SK-N-SH treated with all-trans-retinoic acid at 6 μM for 48 hours (cell line): ENCODE measurements at regions not wholly inside any gene's neighbourhood (a gene's known extent, or its start where the extent isn't known, plus 50 kb on each side); places are given as distances from the start of the nearest gene placed in this dataset.

Experiments used
- ATAC-seq: fragments of 200-7000 bp; cut with Tn5 transposase; 3 replicates; pipeline ENCODE4 v1.9.1; 2020; ENCODE audit warnings: mild to moderate bottlenecking, moderate library complexity
- ARNTL ChIP-seq: fragments of 450-650 bp; formaldehyde crosslinking; IDR thresholded peaks from 2 replicates; pipeline ENCODE4 v1.5.0; 2020; ENCODE audit warnings: low read depth, mild to moderate bottlenecking, moderate library complexity, borderline replicate concordance
- BACH2 ChIP-seq: fragments of 250-450 bp; sonication (Bioruptor Pico); IDR thresholded peaks from 2 replicates; pipeline ENCODE4 v1.9.0; 2021; ENCODE audit warnings: mild to moderate bottlenecking, borderline replicate concordance
- CSDC2 ChIP-seq: fragments of 250-450 bp; sonication (Bioruptor Pico); IDR thresholded peaks from 2 replicates; pipeline ENCODE4 v1.5.0; 2020; ENCODE audit warnings: mild to moderate bottlenecking, moderate library complexity
- ESRRG ChIP-seq: fragments of 250-450 bp; sonication (Bioruptor Pico); IDR thresholded peaks from 2 replicates; pipeline ENCODE4 v1.6.1; 2021; ENCODE audit warnings: mild to moderate bottlenecking
- GLIS3 ChIP-seq: fragments of 250-450 bp; sonication (Bioruptor Pico); IDR thresholded peaks from 2 replicates; pipeline ENCODE4 v1.5.0; 2020; ENCODE audit warnings: mild to moderate bottlenecking, moderate library complexity
- ISL1 ChIP-seq: fragments of 250-450 bp; sonication (Bioruptor Pico); IDR thresholded peaks from 2 replicates; pipeline ENCODE4 v2.1.2; 2022; ENCODE audit warnings: mild to moderate bottlenecking, moderate library complexity
- OSR1 ChIP-seq: fragments of 250-450 bp; sonication (Bioruptor Pico); IDR thresholded peaks from 2 replicates; pipeline ENCODE4 v1.8.0; 2022; ENCODE audit warnings: moderate library complexity, mild to moderate bottlenecking, inconsistent platforms
- PPARA ChIP-seq: fragments of 250-450 bp; sonication (Bioruptor Pico); IDR thresholded peaks from 2 replicates; pipeline ENCODE4 v1.5.0; 2020; ENCODE audit warnings: mild to moderate bottlenecking, borderline replicate concordance
- RARB ChIP-seq: fragments of 250-450 bp; sonication (Bioruptor Pico); IDR thresholded peaks from 2 replicates; pipeline ENCODE4 v1.8.0; 2021; ENCODE audit warnings: mild to moderate bottlenecking, moderate library complexity
- SNAI2 ChIP-seq: fragments of 250-450 bp; sonication (Bioruptor Pico); IDR thresholded peaks from 2 replicates; pipeline ENCODE4 v1.5.0; 2020; ENCODE audit warnings: mild to moderate bottlenecking, moderate library complexity
- TCF4 ChIP-seq: fragments of 250-450 bp; sonication (Bioruptor Pico); IDR thresholded peaks from 2 replicates; pipeline ENCODE4 v1.8.0; 2021; ENCODE audit warnings: mild to moderate bottlenecking, moderate library complexity, borderline replicate concordance
- TOX ChIP-seq: fragments of 250-450 bp; sonication (Bioruptor Pico); IDR thresholded peaks from 2 replicates; pipeline ENCODE4 v1.8.0; 2021; ENCODE audit warnings: mild to moderate bottlenecking, moderate library complexity, borderline replicate concordance
- ZC3H10 ChIP-seq: fragments of 250-450 bp; sonication (Bioruptor Pico); IDR thresholded peaks from 2 replicates; pipeline ENCODE4 v1.5.1; 2021; ENCODE audit warnings: mild to moderate bottlenecking, moderate library complexity
- ZFP3 ChIP-seq: fragments of 250-450 bp; sonication (Bioruptor Pico); IDR thresholded peaks from 2 replicates; pipeline ENCODE4 v1.5.0; 2020; ENCODE audit warnings: mild to moderate bottlenecking, moderate library complexity
- ZFP30 ChIP-seq: fragments of 450-650 bp; formaldehyde crosslinking; IDR thresholded peaks from 2 replicates; pipeline ENCODE4 v1.5.0; 2022; ENCODE audit warnings: mild to moderate bottlenecking, moderate library complexity
- ZNF565 ChIP-seq: fragments of 450-650 bp; formaldehyde crosslinking; conservative IDR thresholded peaks from 2 replicates; pipeline ENCODE4 v1.5.0; 2020; ENCODE audit warnings: low read depth, mild to moderate bottlenecking, moderate library complexity
- ZNF70 ChIP-seq: fragments of 450-650 bp; formaldehyde crosslinking; IDR thresholded peaks from 2 replicates; pipeline ENCODE4 v1.5.0; 2020; ENCODE audit warnings: mild to moderate bottlenecking, moderate library complexity
- ZNF8 ChIP-seq: fragments of 450-650 bp; formaldehyde crosslinking; IDR thresholded peaks from 2 replicates; pipeline ENCODE4 v1.5.0; 2020; ENCODE audit warnings: mild to moderate bottlenecking, moderate library complexity
- TF ChIP-seq, protein P1 (sequence below): fragments of 250-450 bp; sonication (Bioruptor Pico); IDR thresholded peaks from 2 replicates; pipeline ENCODE4 v1.5.1; 2021; ENCODE audit warnings: mild to moderate bottlenecking, moderate library complexity
- TF ChIP-seq, protein P2 (sequence below): fragments of 250-450 bp; sonication (Bioruptor Pico); IDR thresholded peaks from 2 replicates; pipeline ENCODE4 v1.5.1; 2020; ENCODE audit warnings: low read depth, mild to moderate bottlenecking, moderate library complexity
- TF ChIP-seq, protein P3 (sequence below): fragments of 250-450 bp; sonication (Bioruptor Pico); IDR thresholded peaks from 2 replicates; pipeline ENCODE4 v1.8.0; 2021; ENCODE audit warnings: low read depth, mild to moderate bottlenecking, moderate library complexity, borderline replicate concordance
- TF ChIP-seq, protein P4 (sequence below): fragments of 250-450 bp; sonication (Bioruptor Pico); IDR thresholded peaks from 2 replicates; pipeline ENCODE4 v1.8.0; 2020; ENCODE audit warnings: mild to moderate bottlenecking, moderate library complexity, borderline replicate concordance

DNA sequence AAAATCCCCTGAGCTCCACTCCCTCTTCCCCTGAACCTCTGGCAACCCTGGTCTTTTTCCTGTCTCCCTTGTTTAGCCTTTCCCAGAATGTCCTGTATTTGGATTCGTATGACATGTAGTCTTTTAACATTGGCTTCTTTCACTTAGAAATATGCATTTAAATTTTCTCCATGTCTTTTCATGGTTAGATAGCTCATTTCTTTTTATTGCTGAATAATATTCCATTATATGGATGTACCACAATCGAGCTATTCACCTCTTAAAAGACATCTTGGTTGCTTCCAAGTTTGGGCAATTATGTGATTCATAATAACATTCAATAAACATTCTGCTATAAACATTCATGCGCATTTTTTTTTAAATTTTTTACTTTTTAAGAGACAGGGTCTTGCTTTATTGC is 99.6 kb upstream of the ZNF536 start:
- ATAC-seq = no peak
- TF ChIP-seq PPARA (CRISPR knock-in tag) (no peak), ZNF8 (CRISPR knock-in tag) (peak; percentile 94)

DNA sequence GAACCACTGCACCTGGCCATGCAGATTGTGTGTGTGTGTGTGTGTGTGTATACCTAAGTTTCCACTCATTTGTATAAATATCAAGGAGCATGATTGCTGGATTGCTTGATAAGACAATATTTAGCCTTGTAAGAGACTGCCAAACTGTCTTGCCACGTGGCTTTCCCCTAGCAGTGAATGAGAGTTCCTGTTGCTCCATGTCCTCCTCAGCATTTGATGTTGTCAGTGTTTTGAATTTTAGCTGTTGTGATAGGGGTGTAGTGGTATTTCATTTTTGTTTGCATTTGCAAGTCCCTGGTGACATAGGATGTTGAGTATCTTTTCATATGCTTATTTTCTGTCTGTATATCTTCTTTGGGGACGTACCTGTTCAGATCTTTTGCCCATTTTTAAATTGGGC is 99.0 kb upstream of the ZNF536 start:
- ATAC-seq = no peak
- TF ChIP-seq TOX (CRISPR knock-in tag) (no peak), BACH2 (no peak), GLIS3 (CRISPR knock-in tag) (no peak), ISL1 (CRISPR knock-in tag) (no peak), ARNTL (CRISPR knock-in tag) (no peak), SNAI2 (CRISPR knock-in tag) (no peak), ZFP3 (no peak)
- TF ChIP-seq, protein P1, sequence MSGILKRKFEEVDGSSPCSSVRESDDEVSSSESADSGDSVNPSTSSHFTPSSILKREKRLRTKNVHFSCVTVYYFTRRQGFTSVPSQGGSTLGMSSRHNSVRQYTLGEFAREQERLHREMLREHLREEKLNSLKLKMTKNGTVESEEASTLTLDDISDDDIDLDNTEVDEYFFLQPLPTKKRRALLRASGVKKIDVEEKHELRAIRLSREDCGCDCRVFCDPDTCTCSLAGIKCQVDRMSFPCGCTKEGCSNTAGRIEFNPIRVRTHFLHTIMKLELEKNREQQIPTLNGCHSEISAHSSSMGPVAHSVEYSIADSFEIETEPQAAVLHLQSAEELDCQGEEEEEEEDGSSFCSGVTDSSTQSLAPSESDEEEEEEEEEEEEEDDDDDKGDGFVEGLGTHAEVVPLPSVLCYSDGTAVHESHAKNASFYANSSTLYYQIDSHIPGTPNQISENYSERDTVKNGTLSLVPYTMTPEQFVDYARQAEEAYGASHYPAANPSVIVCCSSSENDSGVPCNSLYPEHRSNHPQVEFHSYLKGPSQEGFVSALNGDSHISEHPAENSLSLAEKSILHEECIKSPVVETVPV (CRISPR knock-in tag) = no peak

DNA sequence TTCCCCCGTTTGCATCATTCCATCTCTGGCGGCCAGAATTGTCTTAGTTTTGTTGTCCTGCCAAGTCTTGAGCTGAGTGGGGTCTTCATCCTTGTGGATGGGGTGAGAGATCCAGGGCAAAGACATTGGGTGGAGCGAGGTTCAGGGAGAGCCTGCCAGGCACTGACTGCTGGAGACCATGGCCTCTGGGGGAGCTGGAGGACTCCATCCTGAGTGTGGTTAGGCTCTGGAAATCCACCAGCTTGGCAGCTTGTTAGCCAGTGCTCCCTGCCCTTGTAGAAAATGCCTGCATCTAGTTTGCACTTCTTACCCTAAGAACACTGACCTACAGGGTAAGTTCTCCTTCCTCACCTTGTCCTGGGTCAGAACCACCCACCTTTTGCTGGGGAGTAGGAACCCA is 97.2 kb upstream of the ZNF536 start:
- TF ChIP-seq ZNF8 (CRISPR knock-in tag) = no peak
- no peak for TF ChIP-seq ZFP3
- no peak for TF ChIP-seq GLIS3 (CRISPR knock-in tag)
- TF ChIP-seq, protein P2, sequence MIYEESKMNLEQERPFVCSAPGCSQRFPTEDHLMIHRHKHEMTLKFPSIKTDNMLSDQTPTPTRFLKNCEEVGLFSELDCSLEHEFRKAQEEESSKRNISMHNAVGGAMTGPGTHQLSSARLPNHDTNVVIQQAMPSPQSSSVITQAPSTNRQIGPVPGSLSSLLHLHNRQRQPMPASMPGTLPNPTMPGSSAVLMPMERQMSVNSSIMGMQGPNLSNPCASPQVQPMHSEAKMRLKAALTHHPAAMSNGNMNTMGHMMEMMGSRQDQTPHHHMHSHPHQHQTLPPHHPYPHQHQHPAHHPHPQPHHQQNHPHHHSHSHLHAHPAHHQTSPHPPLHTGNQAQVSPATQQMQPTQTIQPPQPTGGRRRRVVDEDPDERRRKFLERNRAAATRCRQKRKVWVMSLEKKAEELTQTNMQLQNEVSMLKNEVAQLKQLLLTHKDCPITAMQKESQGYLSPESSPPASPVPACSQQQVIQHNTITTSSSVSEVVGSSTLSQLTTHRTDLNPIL (CRISPR knock-in tag) = no peak
- no peak for TF ChIP-seq ARNTL (CRISPR knock-in tag)
- no peak for TF ChIP-seq ZFP30
- TF ChIP-seq RARB (CRISPR knock-in tag) = no peak
- TF ChIP-seq, protein P3, sequence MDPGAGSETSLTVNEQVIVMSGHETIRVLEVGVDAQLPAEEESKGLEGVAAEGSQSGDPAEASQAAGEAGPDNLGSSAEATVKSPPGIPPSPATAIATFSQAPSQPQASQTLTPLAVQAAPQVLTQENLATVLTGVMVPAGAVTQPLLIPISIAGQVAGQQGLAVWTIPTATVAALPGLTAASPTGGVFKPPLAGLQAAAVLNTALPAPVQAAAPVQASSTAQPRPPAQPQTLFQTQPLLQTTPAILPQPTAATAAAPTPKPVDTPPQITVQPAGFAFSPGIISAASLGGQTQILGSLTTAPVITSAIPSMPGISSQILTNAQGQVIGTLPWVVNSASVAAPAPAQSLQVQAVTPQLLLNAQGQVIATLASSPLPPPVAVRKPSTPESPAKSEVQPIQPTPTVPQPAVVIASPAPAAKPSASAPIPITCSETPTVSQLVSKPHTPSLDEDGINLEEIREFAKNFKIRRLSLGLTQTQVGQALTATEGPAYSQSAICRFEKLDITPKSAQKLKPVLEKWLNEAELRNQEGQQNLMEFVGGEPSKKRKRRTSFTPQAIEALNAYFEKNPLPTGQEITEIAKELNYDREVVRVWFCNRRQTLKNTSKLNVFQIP (CRISPR knock-in tag) = no peak
- TF ChIP-seq TCF4 (CRISPR knock-in tag) = no peak
- no peak for TF ChIP-seq CSDC2 (CRISPR knock-in tag)
- TF ChIP-seq SNAI2 (CRISPR knock-in tag) = no peak
- TF ChIP-seq PPARA (CRISPR knock-in tag) = no peak
- TF ChIP-seq ZNF70 (CRISPR knock-in tag) = no peak
- ATAC-seq = no peak

DNA sequence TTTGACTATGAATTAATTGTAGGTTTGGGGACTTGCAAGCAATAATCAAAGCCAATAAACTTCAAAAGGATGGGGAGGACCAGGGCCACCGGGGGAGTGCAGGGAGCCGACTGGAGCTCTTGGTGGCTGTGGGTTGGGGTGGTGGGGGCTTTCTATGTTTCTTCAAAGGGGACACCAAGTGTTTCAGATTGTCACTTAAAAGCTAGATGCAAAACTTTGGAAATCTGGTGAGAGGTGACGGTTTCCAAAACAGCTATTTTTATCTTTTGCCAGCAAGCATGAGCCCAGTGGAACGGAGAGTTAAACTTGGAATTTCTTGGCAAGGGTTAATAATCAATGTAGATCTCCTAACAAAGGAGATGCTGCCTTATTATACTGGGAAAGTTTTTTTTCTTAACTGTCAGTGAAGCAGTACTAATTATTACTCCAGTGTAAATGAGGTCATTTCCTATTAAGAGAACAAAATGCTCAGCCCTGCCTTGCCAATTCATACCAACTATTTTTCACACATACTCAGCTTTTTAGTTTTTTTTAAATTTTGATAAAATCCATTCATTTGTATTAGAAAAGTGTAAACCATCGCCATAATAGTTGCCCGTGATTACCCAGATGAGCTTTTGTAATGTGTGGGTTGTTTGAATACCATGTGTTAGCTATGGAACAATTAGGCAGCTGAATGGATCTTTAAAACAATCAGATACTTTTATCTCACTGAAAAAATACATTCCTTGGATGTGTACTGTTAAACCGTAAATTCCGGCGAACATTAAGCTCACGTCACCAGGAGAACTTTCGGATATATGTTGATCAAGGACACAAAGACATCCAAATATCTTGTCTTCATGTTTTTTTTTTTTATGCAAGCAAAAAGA is 95.9 kb upstream of the ZNF536 start:
- no peak for TF ChIP-seq GLIS3 (CRISPR knock-in tag)
- TF ChIP-seq ARNTL (CRISPR knock-in tag) = no peak
- TF ChIP-seq ZFP30 = no peak
- no peak for TF ChIP-seq ZC3H10 (CRISPR knock-in tag)
- TF ChIP-seq, protein P4, sequence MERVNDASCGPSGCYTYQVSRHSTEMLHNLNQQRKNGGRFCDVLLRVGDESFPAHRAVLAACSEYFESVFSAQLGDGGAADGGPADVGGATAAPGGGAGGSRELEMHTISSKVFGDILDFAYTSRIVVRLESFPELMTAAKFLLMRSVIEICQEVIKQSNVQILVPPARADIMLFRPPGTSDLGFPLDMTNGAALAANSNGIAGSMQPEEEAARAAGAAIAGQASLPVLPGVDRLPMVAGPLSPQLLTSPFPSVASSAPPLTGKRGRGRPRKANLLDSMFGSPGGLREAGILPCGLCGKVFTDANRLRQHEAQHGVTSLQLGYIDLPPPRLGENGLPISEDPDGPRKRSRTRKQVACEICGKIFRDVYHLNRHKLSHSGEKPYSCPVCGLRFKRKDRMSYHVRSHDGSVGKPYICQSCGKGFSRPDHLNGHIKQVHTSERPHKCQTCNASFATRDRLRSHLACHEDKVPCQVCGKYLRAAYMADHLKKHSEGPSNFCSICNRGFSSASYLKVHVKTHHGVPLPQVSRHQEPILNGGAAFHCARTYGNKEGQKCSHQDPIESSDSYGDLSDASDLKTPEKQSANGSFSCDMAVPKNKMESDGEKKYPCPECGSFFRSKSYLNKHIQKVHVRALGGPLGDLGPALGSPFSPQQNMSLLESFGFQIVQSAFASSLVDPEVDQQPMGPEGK (CRISPR knock-in tag) = no peak
- no peak for TF ChIP-seq TOX (CRISPR knock-in tag)
- no peak for TF ChIP-seq ZNF565 (CRISPR knock-in tag)
- no peak for ATAC-seq

DNA sequence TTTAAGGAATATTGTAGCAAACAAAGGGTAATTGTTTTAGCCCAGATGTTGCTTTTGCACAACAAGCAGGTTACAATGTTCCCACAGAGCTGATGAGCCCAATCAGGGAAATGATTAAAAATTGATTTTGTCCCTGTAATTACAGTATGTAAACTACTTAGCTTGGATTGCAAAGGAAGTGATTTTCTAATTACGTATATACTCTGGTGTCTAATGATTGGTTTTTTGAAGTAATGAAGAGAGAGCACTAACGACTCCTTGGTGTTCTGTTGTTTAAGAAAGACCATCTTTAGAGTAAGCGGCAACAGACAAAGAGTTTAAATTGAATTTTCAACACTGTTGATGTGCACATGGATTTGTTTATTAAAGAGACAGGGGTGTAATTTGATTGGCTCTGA is 95.3 kb upstream of the ZNF536 start:
- ATAC-seq = no peak
- TF ChIP-seq ZFP3 (no peak), RARB (CRISPR knock-in tag) (no peak), ZFP30 (no peak), OSR1 (CRISPR knock-in tag) (no peak), ZC3H10 (CRISPR knock-in tag) (no peak), CSDC2 (CRISPR knock-in tag) (no peak), ESRRG (CRISPR knock-in tag) (no peak), SNAI2 (CRISPR knock-in tag) (no peak), ZNF70 (CRISPR knock-in tag) (no peak), ZNF8 (CRISPR knock-in tag) (no peak)
- TF ChIP-seq, protein P4 (CRISPR knock-in tag) = no peak
- TF ChIP-seq, protein P1 (CRISPR knock-in tag) = no peak
